ENCODE measurements at regions not wholly inside any gene's neighbourhood (a gene's known extent, or its start where the extent isn't known, plus 50 kb on each side); places are given as distances from the start of the nearest gene placed in this dataset.

DNA sequence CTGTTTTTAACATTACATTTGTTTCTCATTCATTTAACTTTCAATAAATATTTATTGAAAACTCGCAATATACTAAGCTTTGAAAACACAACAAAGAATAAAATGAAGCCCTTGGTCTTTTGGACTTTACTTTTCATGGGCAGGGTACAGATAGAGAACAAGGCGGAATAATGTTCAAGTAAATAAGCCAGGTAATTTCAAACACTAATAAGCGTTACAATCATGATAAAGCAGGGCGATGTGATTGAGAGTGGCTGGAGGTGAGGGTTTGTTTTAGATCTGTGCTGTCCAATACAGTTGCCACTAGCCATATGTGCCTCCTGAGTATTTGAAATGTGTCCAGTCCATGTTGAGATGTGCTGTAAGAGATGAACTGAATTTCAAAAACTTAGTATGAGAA, 307.1 kb downstream of the ALDH8A1 start:
- TF ChIP-seq EZH2phosphoT487 (IDR thresholded peaks at IDR 0.05; ENCODE audit: borderline replicate concordance, low read length): no peak
- TF ChIP-seq, protein P1, sequence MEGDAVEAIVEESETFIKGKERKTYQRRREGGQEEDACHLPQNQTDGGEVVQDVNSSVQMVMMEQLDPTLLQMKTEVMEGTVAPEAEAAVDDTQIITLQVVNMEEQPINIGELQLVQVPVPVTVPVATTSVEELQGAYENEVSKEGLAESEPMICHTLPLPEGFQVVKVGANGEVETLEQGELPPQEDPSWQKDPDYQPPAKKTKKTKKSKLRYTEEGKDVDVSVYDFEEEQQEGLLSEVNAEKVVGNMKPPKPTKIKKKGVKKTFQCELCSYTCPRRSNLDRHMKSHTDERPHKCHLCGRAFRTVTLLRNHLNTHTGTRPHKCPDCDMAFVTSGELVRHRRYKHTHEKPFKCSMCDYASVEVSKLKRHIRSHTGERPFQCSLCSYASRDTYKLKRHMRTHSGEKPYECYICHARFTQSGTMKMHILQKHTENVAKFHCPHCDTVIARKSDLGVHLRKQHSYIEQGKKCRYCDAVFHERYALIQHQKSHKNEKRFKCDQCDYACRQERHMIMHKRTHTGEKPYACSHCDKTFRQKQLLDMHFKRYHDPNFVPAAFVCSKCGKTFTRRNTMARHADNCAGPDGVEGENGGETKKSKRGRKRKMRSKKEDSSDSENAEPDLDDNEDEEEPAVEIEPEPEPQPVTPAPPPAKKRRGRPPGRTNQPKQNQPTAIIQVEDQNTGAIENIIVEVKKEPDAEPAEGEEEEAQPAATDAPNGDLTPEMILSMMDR (IDR thresholded peaks at IDR 0.05; ENCODE audit: low read depth, low read length, poor library complexity, severe bottlenecking): no peak

Data from DOHH2 (cell line).